ENCODE measurements at regions not wholly inside any gene's neighbourhood (a gene's known extent, or its start where the extent isn't known, plus 50 kb on each side); places are given as distances from the start of the nearest gene placed in this dataset.
"Not testable (repeated sequence)": the region's sequence is repeated elsewhere in the genome, so short reads cannot be mapped to it uniquely, and the experiment has no call there.

DNA sequence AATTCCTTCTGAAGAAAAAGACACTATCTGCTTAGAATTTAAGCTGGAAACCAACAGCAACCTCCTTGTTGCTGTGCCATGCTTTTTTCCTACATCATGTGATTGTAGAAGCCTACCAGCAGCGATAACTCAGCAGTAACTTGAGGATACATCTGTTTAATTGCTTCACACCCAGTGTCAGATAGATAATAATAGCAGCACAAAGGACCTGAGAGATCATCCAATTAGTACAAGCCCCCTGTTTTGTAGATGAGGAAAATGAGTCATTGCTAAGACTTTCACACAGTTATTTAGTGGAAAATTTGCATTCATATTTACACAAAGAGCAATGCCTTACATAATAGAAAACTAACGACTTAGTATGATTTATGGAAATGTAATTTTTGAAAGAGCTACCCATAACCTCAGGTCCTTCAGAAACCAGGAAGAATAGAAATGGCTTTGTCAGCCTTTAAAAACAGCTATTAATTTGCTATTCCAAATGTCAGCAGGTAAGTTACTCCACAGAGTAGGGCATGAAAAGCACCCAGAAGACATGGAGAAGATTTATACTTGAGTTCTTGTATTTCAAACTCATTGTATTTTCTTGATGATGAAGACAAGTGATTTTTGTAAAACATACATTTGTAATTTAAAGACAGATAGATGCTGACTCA, 93.7 kb upstream of the SGCG start:
- no peak for DNase-seq (ENCODE audit: low read depth)

- DNase-seq (ENCODE audit: low read depth), result no peak
These were observed 92.9 kb upstream of the SGCG start for GRCh38 chr13:23087880-23088279.

- DNase-seq (ENCODE audit: low read depth), result no peak
These were observed 82.4 kb upstream of the SGCG start for GRCh38 chr13:23098161-23098907.

DNA sequence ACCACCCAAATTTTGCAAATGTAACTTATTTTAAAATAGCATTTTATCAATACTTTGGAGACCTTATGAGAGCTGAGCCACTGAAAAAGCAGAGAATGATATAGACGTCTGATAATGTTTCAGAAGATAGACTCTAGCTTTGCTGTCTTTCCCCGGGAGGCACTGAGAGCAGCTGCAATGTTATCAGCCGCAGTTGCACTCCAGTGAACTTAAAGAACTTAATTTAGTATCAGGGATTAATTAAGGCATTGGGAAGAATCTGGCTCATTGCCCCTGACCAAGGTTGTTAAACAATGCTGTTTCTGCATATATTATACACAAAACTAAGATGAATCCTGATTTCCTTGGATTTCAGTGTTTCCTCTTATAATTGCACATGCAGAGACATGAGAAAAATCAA, 75.7 kb upstream of the SGCG start:
- DNase-seq (ENCODE audit: low read depth), result no peak

GRCh38 chr13:23107665-23108064, 73.1 kb upstream of the SGCG start:
- no peak for DNase-seq (ENCODE audit: low read depth)

- no peak for DNase-seq (ENCODE audit: low read depth)
These were observed 61.6 kb upstream of the SGCG start for GRCh38 chr13:23119131-23119530.

- DNase-seq (ENCODE audit: low read depth), result not testable (repeated sequence)
These were observed 53.2 kb upstream of the SGCG start for GRCh38 chr13:23127540-23127939.

DNA sequence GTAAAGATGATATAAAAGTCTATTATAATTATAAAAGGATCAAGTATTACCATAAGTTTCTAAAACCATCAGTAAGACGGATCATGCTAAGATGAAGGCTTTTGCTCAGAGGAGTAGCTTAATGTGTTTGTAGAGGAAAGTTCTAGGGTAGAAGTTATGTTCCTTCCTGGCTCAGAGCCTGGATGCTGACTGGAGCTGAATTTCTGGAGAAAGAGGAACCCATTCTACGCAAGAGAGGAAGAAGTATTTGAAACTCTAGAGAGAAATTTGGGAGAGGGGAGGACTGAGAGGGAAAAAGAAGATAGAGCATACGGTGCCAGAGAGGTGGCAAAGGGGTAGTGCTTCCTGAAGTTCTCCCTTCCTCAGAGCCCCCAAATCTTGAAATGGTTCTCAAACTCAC, 51.4 kb upstream of the SGCG start:
- DNase-seq (ENCODE audit: low read depth), result no peak

All from fibroblast of gingiva (primary cell).